ENCODE measurements at regions not wholly inside any gene's neighbourhood (a gene's known extent, or its start where the extent isn't known, plus 50 kb on each side); places are given as distances from the start of the nearest gene placed in this dataset.
A peak's percentile ranks its signal among the peaks of the same experiment; 100 is the strongest.

- Histone ChIP-seq H4K20me1 (ENCODE audit: insufficient read depth, low read length) (no peaks in the 10 kb centered on the region), H3K27me3 (ENCODE audit: insufficient read depth, low read length) (no peaks in the 10 kb centered on the region), H3K4me1 (ENCODE audit: insufficient read depth, low read length) (no peaks in the 10 kb centered on the region), H3K79me2 (ENCODE audit: insufficient read depth, low read length) (no peaks in the 10 kb centered on the region), H3K36me3 (ENCODE audit: insufficient read depth, low read length) (no peaks in the 10 kb centered on the region), H3K27ac (ENCODE audit: low read depth, low read length) (no peak overlapping the region), H3K9me3 (ENCODE audit: low read depth, low read length) (no peaks in the 10 kb centered on the region), H3K4me2 (ENCODE audit: insufficient read depth, low read length) (no peak overlapping the region), H2AFZ (ENCODE audit: low read length) (no peak overlapping the region), H3K4me3 (ENCODE audit: insufficient read depth, low read length) (no peak overlapping the region)
- no peak for TF ChIP-seq CTCF (IDR thresholded peaks at IDR 0.05; ENCODE audit: extremely low read depth, low read depth, low read length)
- DNase-seq (ENCODE audit: insufficient read length, low spot score, missing footprints): no peak
Observed at GRCh38 chr3:95394286-95394685, 1331.4 kb downstream of the NSUN3 start.

- TF ChIP-seq CTCF (IDR thresholded peaks at IDR 0.05; ENCODE audit: extremely low read depth, low read depth, low read length): no peak
- no peaks in the 10 kb centered on the region for H3K36me3 ChIP-seq (ENCODE audit: insufficient read depth, low read length)
- no peaks in the 10 kb centered on the region for H4K20me1 ChIP-seq (ENCODE audit: insufficient read depth, low read length)
- no peak overlapping the region for H3K4me2 ChIP-seq (ENCODE audit: insufficient read depth, low read length)
- H3K4me3 ChIP-seq (ENCODE audit: insufficient read depth, low read length): no peak overlapping the region
- no peak overlapping the region for H2AFZ ChIP-seq (ENCODE audit: low read length)
- H3K4me1 ChIP-seq (ENCODE audit: insufficient read depth, low read length): no peaks in the 10 kb centered on the region
- no peak overlapping the region for H3K27ac ChIP-seq (ENCODE audit: low read depth, low read length)
- no peaks in the 10 kb centered on the region for H3K27me3 ChIP-seq (ENCODE audit: insufficient read depth, low read length)
- H3K9me3 ChIP-seq (ENCODE audit: low read depth, low read length): no peaks in the 10 kb centered on the region
- DNase-seq (ENCODE audit: insufficient read length, low spot score, missing footprints): no peak
- no peaks in the 10 kb centered on the region for H3K79me2 ChIP-seq (ENCODE audit: insufficient read depth, low read length)
Observed at GRCh38 chr3:95399585-95399984, 1336.7 kb downstream of the NSUN3 start.

GRCh38 chr3:95401693-95402092, 1338.8 kb downstream of the NSUN3 start:
- Histone ChIP-seq H3K9me3 (ENCODE audit: low read depth, low read length) (no peaks in the 10 kb centered on the region), H2AFZ (ENCODE audit: low read length) (no peak overlapping the region), H3K4me3 (ENCODE audit: insufficient read depth, low read length) (no peak overlapping the region), H3K4me1 (ENCODE audit: insufficient read depth, low read length) (no peaks in the 10 kb centered on the region), H3K36me3 (ENCODE audit: insufficient read depth, low read length) (no peaks in the 10 kb centered on the region), H3K27me3 (ENCODE audit: insufficient read depth, low read length) (no peaks in the 10 kb centered on the region), H3K79me2 (ENCODE audit: insufficient read depth, low read length) (no peaks in the 10 kb centered on the region), H4K20me1 (ENCODE audit: insufficient read depth, low read length) (no peaks in the 10 kb centered on the region), H3K4me2 (ENCODE audit: insufficient read depth, low read length) (no peak overlapping the region), H3K27ac (ENCODE audit: low read depth, low read length) (no peak overlapping the region)
- no peak for DNase-seq (ENCODE audit: insufficient read length, low spot score, missing footprints)
- TF ChIP-seq CTCF (IDR thresholded peaks at IDR 0.05; ENCODE audit: extremely low read depth, low read depth, low read length): no peak

GRCh38 chr3:95407709-95408463, 1345.0 kb downstream of the NSUN3 start:
- peak; percentile 4 for DNase-seq (ENCODE audit: insufficient read length, low spot score, missing footprints)
- Histone ChIP-seq H3K9me3 (ENCODE audit: low read depth, low read length) (peaks cover 5% of the 10 kb centered on the region), H4K20me1 (ENCODE audit: insufficient read depth, low read length) (no peaks in the 10 kb centered on the region), H3K27me3 (ENCODE audit: insufficient read depth, low read length) (no peaks in the 10 kb centered on the region), H3K27ac (ENCODE audit: low read depth, low read length) (no peak overlapping the region), H3K4me2 (ENCODE audit: insufficient read depth, low read length) (no peak overlapping the region), H3K79me2 (ENCODE audit: insufficient read depth, low read length) (no peaks in the 10 kb centered on the region), H3K4me1 (ENCODE audit: insufficient read depth, low read length) (no peaks in the 10 kb centered on the region), H2AFZ (ENCODE audit: low read length) (no peak overlapping the region), H3K4me3 (ENCODE audit: insufficient read depth, low read length) (no peak overlapping the region), H3K36me3 (ENCODE audit: insufficient read depth, low read length) (no peaks in the 10 kb centered on the region)
- no peak for TF ChIP-seq CTCF (IDR thresholded peaks at IDR 0.05; ENCODE audit: extremely low read depth, low read depth, low read length)

Data from osteoblast (primary cell).